ENCODE measurements at regions not wholly inside any gene's neighbourhood (a gene's known extent, or its start where the extent isn't known, plus 50 kb on each side); places are given as distances from the start of the nearest gene placed in this dataset.

- H3K9me3 Mint-ChIP-seq (ENCODE audit: unreplicated experiment): no peaks in the 10 kb centered on the region
- no peak for DNase-seq (ENCODE audit: unreplicated experiment)
- TF ChIP-seq CTCF (IDR thresholded peaks at IDR 0.05; ENCODE audit: unreplicated experiment): no peak
- H3K4me1 Mint-ChIP-seq (ENCODE audit: insufficient read depth, unreplicated experiment): peaks cover 5% of the 10 kb centered on the region
- H3K27me3 Mint-ChIP-seq (ENCODE audit: insufficient read depth, unreplicated experiment): no peaks in the 10 kb centered on the region
- H3K36me3 Mint-ChIP-seq (ENCODE audit: insufficient read depth, unreplicated experiment): no peaks in the 10 kb centered on the region
- no peak overlapping the region for H3K27ac Mint-ChIP-seq (ENCODE audit: low read depth, unreplicated experiment)
- no peak overlapping the region for H3K4me3 Mint-ChIP-seq (ENCODE audit: unreplicated experiment)
- intact Hi-C loops (cut with micrococcal nuclease): no loop called here
- BruUV-seq (replicated peaks): no TSS peak
- CTCF ChIA-PET: interaction anchor here (1.1 to 1.2 kb wide), 2 partner anchors 11 to 77 kb away, joined by 4 to 5 read pairs; no protein-coding TSS in a partner anchor
- POLR2A ChIA-PET: no interaction called here
Observed at GRCh38 chr3:57001356-57001755, 59.1 kb upstream of the SPATA12 start.

DNA sequence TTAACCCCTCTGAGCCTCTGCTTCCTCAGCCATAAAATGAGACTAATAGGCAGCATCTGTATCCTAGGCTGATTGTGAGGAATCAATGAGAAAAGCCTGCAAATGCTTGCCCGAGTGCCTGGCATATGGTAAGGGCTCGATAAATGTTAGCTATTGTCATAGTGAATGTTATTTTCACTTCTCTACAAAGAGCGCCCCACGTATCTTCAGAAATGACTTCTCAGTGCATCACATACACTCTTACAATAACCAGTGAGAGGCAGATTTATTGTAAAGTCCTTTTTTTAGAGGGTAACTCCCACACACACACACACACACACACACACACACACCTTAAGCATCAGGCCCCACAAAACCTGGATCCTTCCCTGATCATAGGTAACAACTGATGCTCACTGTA, 60.5 kb upstream of the SPATA12 start:
- no peak overlapping the region for H3K4me3 Mint-ChIP-seq (ENCODE audit: unreplicated experiment)
- H3K27ac Mint-ChIP-seq (ENCODE audit: low read depth, unreplicated experiment): no peak overlapping the region
- CTCF ChIA-PET: interaction anchor here (0.7 to 1.2 kb wide), 5 partner anchors 8 to 279 kb away, joined by 3 to 4 read pairs (median 3); no protein-coding TSS in a partner anchor
- no TSS peak for BruUV-seq (replicated peaks)
- intact Hi-C loops (cut with micrococcal nuclease): no loop called here
- H3K36me3 Mint-ChIP-seq (ENCODE audit: insufficient read depth, unreplicated experiment): no peaks in the 10 kb centered on the region
- DNase-seq (ENCODE audit: unreplicated experiment): no peak
- no peaks in the 10 kb centered on the region for H3K27me3 Mint-ChIP-seq (ENCODE audit: insufficient read depth, unreplicated experiment)
- TF ChIP-seq CTCF (IDR thresholded peaks at IDR 0.05; ENCODE audit: unreplicated experiment): no peak
- no peaks in the 10 kb centered on the region for H3K4me1 Mint-ChIP-seq (ENCODE audit: insufficient read depth, unreplicated experiment)
- POLR2A ChIA-PET: interaction anchor here (0.6 kb wide), 1 partner anchor 24 kb away, joined by 3 read pairs; no protein-coding TSS in a partner anchor
- no peaks in the 10 kb centered on the region for H3K9me3 Mint-ChIP-seq (ENCODE audit: unreplicated experiment)

DNA sequence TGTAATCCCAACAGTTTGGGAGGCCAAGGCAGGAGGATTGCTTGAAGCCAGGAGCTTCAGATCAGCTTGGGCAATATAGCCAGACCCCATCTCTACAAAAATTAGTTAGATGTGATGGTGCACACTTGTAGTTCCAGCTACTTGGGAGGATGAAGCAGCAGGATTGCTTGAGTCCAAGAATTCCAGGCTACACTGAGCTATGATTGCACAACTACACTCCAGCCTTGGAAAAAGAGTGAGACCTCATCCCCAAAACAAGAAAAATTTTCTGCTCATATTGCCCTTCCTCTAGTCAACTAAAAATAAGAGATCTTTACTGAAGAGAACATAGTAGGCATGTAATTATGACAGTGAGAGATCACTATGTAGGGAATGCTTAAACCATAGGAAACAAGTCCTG, 60.9 kb upstream of the SPATA12 start:
- CTCF ChIA-PET: interaction anchor here (0.7 to 1.2 kb wide), 8 partner anchors 8 to 298 kb away, joined by 3 to 5 read pairs (median 3); no protein-coding TSS in a partner anchor
- H3K36me3 Mint-ChIP-seq (ENCODE audit: insufficient read depth, unreplicated experiment): no peaks in the 10 kb centered on the region

DNA sequence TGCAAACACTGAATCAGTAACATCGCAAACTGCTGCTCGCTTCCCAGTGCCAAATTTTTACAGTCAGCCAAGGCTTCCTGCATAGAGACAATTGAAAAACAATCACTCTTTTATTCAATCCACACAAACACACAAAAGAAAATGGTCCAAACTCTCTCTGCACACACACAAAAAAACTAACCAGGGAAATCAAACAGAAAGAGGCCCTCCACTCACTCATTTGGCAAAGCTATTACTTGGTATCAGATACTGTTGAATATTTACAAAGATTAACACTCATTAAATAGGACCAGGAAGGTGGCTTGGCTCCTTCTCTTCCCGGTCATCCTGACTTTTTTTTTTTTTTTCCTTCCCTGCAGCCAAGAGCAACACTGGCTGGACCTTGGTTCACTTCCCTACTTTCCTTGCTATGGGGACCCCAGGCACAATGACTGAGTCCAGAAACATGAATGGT, 62.4 kb upstream of the SPATA12 start:
- CTCF ChIA-PET: interaction anchor here (0.6 to 3.3 kb wide), 8 partner anchors 11 to 294 kb away, joined by 3 to 45 read pairs (median 4); no protein-coding TSS in a partner anchor

More for the DNA sequence above, 60.9 kb upstream of the SPATA12 start:
- no peak for TF ChIP-seq CTCF (IDR thresholded peaks at IDR 0.05; ENCODE audit: unreplicated experiment)
- no TSS peak for BruUV-seq (replicated peaks)
- intact Hi-C loops (cut with micrococcal nuclease): no loop called here
- DNase-seq (ENCODE audit: unreplicated experiment): no peak
- Mint-ChIP-seq H3K27me3 (ENCODE audit: insufficient read depth, unreplicated experiment) (no peaks in the 10 kb centered on the region), H3K27ac (ENCODE audit: low read depth, unreplicated experiment) (no peak overlapping the region), H3K4me1 (ENCODE audit: insufficient read depth, unreplicated experiment) (no peaks in the 10 kb centered on the region), H3K4me3 (ENCODE audit: unreplicated experiment) (no peak overlapping the region), H3K9me3 (ENCODE audit: unreplicated experiment) (no peaks in the 10 kb centered on the region)
- POLR2A ChIA-PET: interaction anchor here (0.6 to 1.4 kb wide), 2 partner anchors 24 to 69 kb away, joined by 3 to 4 read pairs; no protein-coding TSS in a partner anchor

More for the DNA sequence above, 62.4 kb upstream of the SPATA12 start:
- Mint-ChIP-seq H3K4me1 (ENCODE audit: insufficient read depth, unreplicated experiment) (no peaks in the 10 kb centered on the region), H3K36me3 (ENCODE audit: insufficient read depth, unreplicated experiment) (no peaks in the 10 kb centered on the region), H3K9me3 (ENCODE audit: unreplicated experiment) (no peaks in the 10 kb centered on the region), H3K27ac (ENCODE audit: low read depth, unreplicated experiment) (no peak overlapping the region), H3K4me3 (ENCODE audit: unreplicated experiment) (no peak overlapping the region), H3K27me3 (ENCODE audit: insufficient read depth, unreplicated experiment) (no peaks in the 10 kb centered on the region)
- BruUV-seq (replicated peaks): no TSS peak
- POLR2A ChIA-PET: interaction anchor here (0.6 to 1.4 kb wide), 2 partner anchors 24 to 71 kb away, joined by 3 to 4 read pairs; no protein-coding TSS in a partner anchor
- DNase-seq (ENCODE audit: unreplicated experiment): no peak
- intact Hi-C loops (cut with micrococcal nuclease): no loop called here
- no peak for TF ChIP-seq CTCF (IDR thresholded peaks at IDR 0.05; ENCODE audit: unreplicated experiment)
